GM23248 (cell line): ENCODE measurements at regions not wholly inside any gene's neighbourhood (a gene's known extent, or its start where the extent isn't known, plus 50 kb on each side); places are given as distances from the start of the nearest gene placed in this dataset.

Source experiments
- EZH2 ChIP-seq: fragments of 200-600 bp; sonication (generic); IDR thresholded peaks from 2 replicates; pipeline ENCODE4 v1.6.1; 2018; ENCODE audit warnings: antibody characterized with exemption, mild to moderate bottlenecking; ENCODE audit not compliant: insufficient read depth, poor library complexity, severe bottlenecking
- EZH2phosphoT487 ChIP-seq: fragments of 200-600 bp; sonication (generic); IDR thresholded peaks from 2 replicates; pipeline ENCODE4 v1.6.1; 2018; ENCODE audit warnings: antibody characterized with exemption, moderate library complexity, mild to moderate bottlenecking, low read depth; ENCODE audit not compliant: insufficient read depth

GRCh38 chr1:38563942-38564735 is 295.4 kb downstream of the RRAGC start:
- TF ChIP-seq EZH2 (no peak), EZH2phosphoT487 (no peak)
